ENCODE measurements at regions not wholly inside any gene's neighbourhood (a gene's known extent, or its start where the extent isn't known, plus 50 kb on each side); places are given as distances from the start of the nearest gene placed in this dataset.

- TF ChIP-seq EZH2 (IDR thresholded peaks at IDR 0.05; ENCODE audit: low read length, unreplicated experiment) = no peak
- TF ChIP-seq CTCF (conservative IDR thresholded peaks at IDR 0.05; ENCODE audit: low read depth, low read length) = no peak
- no peak for TF ChIP-seq EZH2phosphoT487 (IDR thresholded peaks at IDR 0.05; ENCODE audit: borderline replicate concordance, low read length)
- H3K27me3 ChIP-seq (ENCODE audit: low read length) = no peaks in the 10 kb centered on the region
- no peaks in the 10 kb centered on the region for H3K79me2 ChIP-seq (ENCODE audit: low read length)
- CTCF ChIA-PET = no interaction called here
- H3K4me2 ChIP-seq (ENCODE audit: low read length) = no peak overlapping the region
- ATAC-seq (no peak), DNase-seq (no peak)
- H3K9ac ChIP-seq (ENCODE audit: low read length) = no peak overlapping the region
- POLR2A ChIA-PET (ENCODE audit: unreplicated experiment) = no interaction called here
- BruUV-seq (replicated peaks) = no TSS peak
- no peaks in the 10 kb centered on the region for H3K9me2 ChIP-seq (replicated peaks; ENCODE audit: low read length)
- no peaks in the 10 kb centered on the region for H3K36me3 ChIP-seq (ENCODE audit: low read depth, low read length)
- H3F3A ChIP-seq (ENCODE audit: low read length, unreplicated experiment) = no peaks in the 10 kb centered on the region
- no peak overlapping the region for H2AFZ ChIP-seq (ENCODE audit: low read length)
- H4K20me1 ChIP-seq (ENCODE audit: low read length) = no peaks in the 10 kb centered on the region
- no peaks in the 10 kb centered on the region for H3K9me3 ChIP-seq (ENCODE audit: low read length)
- H3K4me1 ChIP-seq (ENCODE audit: insufficient read depth, low read length) = no peaks in the 10 kb centered on the region
- H3K4me3 ChIP-seq (ENCODE audit: low read length) = no peak overlapping the region
- no peak overlapping the region for H3K27ac ChIP-seq (ENCODE audit: low read length)
- intact Hi-C loops (cut with micrococcal nuclease) = no loop called here
These were observed 130.3 kb upstream of the GLI2 start for GRCh38 chr2:120605231-120605935.

- Histone ChIP-seq H3F3A (ENCODE audit: low read length, unreplicated experiment) (no peaks in the 10 kb centered on the region), H3K79me2 (ENCODE audit: low read length) (no peaks in the 10 kb centered on the region), H3K4me1 (ENCODE audit: insufficient read depth, low read length) (no peaks in the 10 kb centered on the region), H3K9me2 (replicated peaks; ENCODE audit: low read length) (no peaks in the 10 kb centered on the region), H3K4me2 (ENCODE audit: low read length) (no peak overlapping the region), H3K4me3 (ENCODE audit: low read length) (no peak overlapping the region), H4K20me1 (ENCODE audit: low read length) (no peaks in the 10 kb centered on the region), H3K9me3 (ENCODE audit: low read length) (no peaks in the 10 kb centered on the region), H3K27me3 (ENCODE audit: low read length) (no peaks in the 10 kb centered on the region), H2AFZ (ENCODE audit: low read length) (no peak overlapping the region), H3K27ac (ENCODE audit: low read length) (no peak overlapping the region), H3K36me3 (ENCODE audit: low read depth, low read length) (no peaks in the 10 kb centered on the region), H3K9ac (ENCODE audit: low read length) (no peak overlapping the region)
- ChIA-PET CTCF (no interaction called here), POLR2A (ENCODE audit: unreplicated experiment) (no interaction called here)
- DNase-seq (no peak), ATAC-seq (no peak)
- no TSS peak for BruUV-seq (replicated peaks)
- intact Hi-C loops (cut with micrococcal nuclease) = no loop called here
- TF ChIP-seq EZH2 (IDR thresholded peaks at IDR 0.05; ENCODE audit: low read length, unreplicated experiment) = no peak
- no peak for TF ChIP-seq EZH2phosphoT487 (IDR thresholded peaks at IDR 0.05; ENCODE audit: borderline replicate concordance, low read length)
- no peak for TF ChIP-seq CTCF (conservative IDR thresholded peaks at IDR 0.05; ENCODE audit: low read depth, low read length)
These were observed 129.4 kb upstream of the GLI2 start for GRCh38 chr2:120606280-120606679.

- no peaks in the 10 kb centered on the region for H3F3A ChIP-seq (ENCODE audit: low read length, unreplicated experiment)
- no peaks in the 10 kb centered on the region for H3K9me3 ChIP-seq (ENCODE audit: low read length)
- ATAC-seq (no peak; the same call in 1 of the 2 replicates), DNase-seq (no peak)
- CTCF ChIA-PET = no interaction called here
- POLR2A ChIA-PET (ENCODE audit: unreplicated experiment) = no interaction called here
- H3K79me2 ChIP-seq (ENCODE audit: low read length) = no peaks in the 10 kb centered on the region
- H3K9me2 ChIP-seq (replicated peaks; ENCODE audit: low read length) = no peaks in the 10 kb centered on the region
- H3K4me3 ChIP-seq (ENCODE audit: low read length) = no peak overlapping the region
- H3K4me1 ChIP-seq (ENCODE audit: insufficient read depth, low read length) = no peaks in the 10 kb centered on the region
- H3K36me3 ChIP-seq (ENCODE audit: low read depth, low read length) = no peaks in the 10 kb centered on the region
- H4K20me1 ChIP-seq (ENCODE audit: low read length) = no peaks in the 10 kb centered on the region
- no peak for TF ChIP-seq CTCF (conservative IDR thresholded peaks at IDR 0.05; ENCODE audit: low read depth, low read length)
- TF ChIP-seq EZH2 (IDR thresholded peaks at IDR 0.05; ENCODE audit: low read length, unreplicated experiment) = no peak
- no peak for TF ChIP-seq EZH2phosphoT487 (IDR thresholded peaks at IDR 0.05; ENCODE audit: borderline replicate concordance, low read length)
- H2AFZ ChIP-seq (ENCODE audit: low read length) = no peak overlapping the region
- no TSS peak for BruUV-seq (replicated peaks)
- H3K27me3 ChIP-seq (ENCODE audit: low read length) = no peaks in the 10 kb centered on the region
- H3K27ac ChIP-seq (ENCODE audit: low read length) = no peak overlapping the region
- intact Hi-C loops (cut with micrococcal nuclease) = no loop called here
- H3K4me2 ChIP-seq (ENCODE audit: low read length) = no peak overlapping the region
- no peak overlapping the region for H3K9ac ChIP-seq (ENCODE audit: low read length)
These were observed 128.7 kb upstream of the GLI2 start for GRCh38 chr2:120606931-120607330.

Measured in PC-3 (cell line).